Heart left ventricle (tissue), 16 donors: ENCODE measurements at regions not wholly inside any gene's neighbourhood (a gene's known extent, or its start where the extent isn't known, plus 50 kb on each side); places are given as distances from the start of the nearest gene placed in this dataset.

ENCODE experiments used
- ATAC-seq, 4 donors: fragments of 200-7000 bp; cut with Tn5 transposase; one replicate each; pipeline ENCODE4 v1.9.1; 2020 to 2022; ENCODE audit warnings: moderate library complexity in 4 of 4, mild to moderate bottlenecking in 3 of 4, moderate number of reproducible peaks in 1 of 4
- DNase-seq, 5 donors: peaks; one replicate each; pipeline ENCODE4 v3.0.0-alpha.2; 2020
- H3K27ac ChIP-seq, 12 donors: fragments of 200-600 bp; sonication (generic) in 4 of 12; one replicate each; pipeline versions ENCODE4 v1.5.0 to v1.8.0; 2016 to 2022; ENCODE audit warnings: mild to moderate bottlenecking in 2 of 12
- H3K27me3 ChIP-seq, 9 donors: fragments of 200-600 bp; sonication (generic) in 2 of 9; one replicate each; pipeline versions ENCODE4 v1.5.1 to v1.8.0; 2016 to 2022; ENCODE audit warnings: mild to moderate bottlenecking in 3 of 9
- H3K36me3 ChIP-seq, 9 donors: fragments of 200-600 bp; sonication (generic) in 2 of 9; one replicate each; pipeline versions ENCODE4 v1.5.0 to v1.8.0; 2018 to 2022; ENCODE audit warnings: mild to moderate bottlenecking in 2 of 9
- H3K4me1 ChIP-seq, 12 donors: fragments of 200-600 bp; sonication (generic) in 4 of 12; one replicate each; pipeline versions ENCODE4 v1.5.0 to v1.8.0; 2016 to 2022; ENCODE audit warnings: mild to moderate bottlenecking in 3 of 12
- H3K4me3 ChIP-seq, 12 donors: fragments of 200-600 bp; sonication (generic) in 4 of 12; one replicate each; pipeline versions ENCODE4 v1.5.0 to v1.8.0; 2017 to 2022; ENCODE audit warnings: mild to moderate bottlenecking in 9 of 12, moderate library complexity in 4 of 12
- H3K9me3 ChIP-seq, 12 donors: fragments of 200-600 bp; sonication (generic) in 4 of 12; one replicate each; pipeline versions ENCODE4 v1.5.0 to v1.8.0; 2016 to 2022; ENCODE audit warnings: mild to moderate bottlenecking in 1 of 12
- POLR2A ChIP-seq, 2 donors: fragments of 450-650 bp; IDR thresholded peaks; one replicate each; pipeline ENCODE4 v1.6.1; 2017; ENCODE audit warnings: antibody characterized with exemption in 2 of 2, mild to moderate bottlenecking in 2 of 2, moderate library complexity in 2 of 2
- WGBS, 4 donors: extraction: QIAGEN DNeasy Blood & Tissue Kit in 2 of 4; methylation state at CpG; one replicate each; pipeline versions ENCODE4 v1.1.5 to v1.1.7; 2013 to 2018; 5-methylcytosine and 5-hydroxymethylcytosine counted together
- intact Hi-C, 10 donors: fragments of 100-400 bp; cut with DNase I; formaldehyde crosslinking; loops; one replicate each; pipeline versions ENCODE4 v1.11.1 to v1.14.2; 2022
- TF ChIP-seq, protein P1 (sequence below), 12 donors: fragments of 200-600 bp; sonication (generic) in 4 of 12; IDR thresholded peaks; one replicate each; pipeline versions ENCODE4 v1.5.0 to v1.8.0; 2018 to 2022; ENCODE audit warnings: antibody characterized with exemption in 12 of 12, mild to moderate bottlenecking in 5 of 12
- donor health status: ischemic (EF 13 %, LVEDD 7.1; RV severe dilation, severe dysfunction).
- donor health status: healthy with polysubstance abuse.
- donor health status: DM: no; HTN: yes; CAD: no.
- donor health status: DM: no; HTN: no; CAD: no.
- donor health status: ischemic (EF 25% LVEDD 6.9; RV normal size, moderate dysfunction).
- donor health status: ischemic (EF 25% LVEDD 5.7; RV mildly dilated, moderate dysfunction).
- donor health status: healthy.
- donor health status: DM: yes; HTN: yes; CAD: no.
- donor health status: ischemic (EF 35%, LVEDD 5.7; RV mildly dilated, moderate dysfunction).
- donor health status: nonischemic (EF 11% LVEDD 7.7; RV severe dilation, severe dysfunction).
- donor health status: DM: yes; HTN: yes; CAD: no.
- donor health status: PGD.
- donor health status: ischemic (EF 29% LVEDD 5.4; RV normal size, mild dysfunction).
- donor health status: nonischemic (EF 23%, LVEDD 6.1; RV moderate dilation, normal function).

- ATAC-seq (peak in 3 of 4 donors; percentile 65 to 87 (median 87)), DNase-seq (peak in 1 of 5 donors; percentile 30)
- Histone ChIP-seq H3K4me3 (no peak overlapping the region), H3K27ac (no peak overlapping the region), H3K36me3 (no peaks in the 10 kb centered on the region), H3K27me3 (no peaks in the 10 kb centered on the region), H3K4me1 (peaks cover 0 to 23% (median 2%) of the 10 kb centered on the region in 12 donors), H3K9me3 (no peaks in the 10 kb centered on the region)
- WGBS, 4 donors = 84 to 91% (median 85%) methylated on average over 5 of the region's 5 CpGs
- TF ChIP-seq POLR2A (IDR thresholded peaks at IDR 0.05) = no peak
- TF ChIP-seq, protein P1, sequence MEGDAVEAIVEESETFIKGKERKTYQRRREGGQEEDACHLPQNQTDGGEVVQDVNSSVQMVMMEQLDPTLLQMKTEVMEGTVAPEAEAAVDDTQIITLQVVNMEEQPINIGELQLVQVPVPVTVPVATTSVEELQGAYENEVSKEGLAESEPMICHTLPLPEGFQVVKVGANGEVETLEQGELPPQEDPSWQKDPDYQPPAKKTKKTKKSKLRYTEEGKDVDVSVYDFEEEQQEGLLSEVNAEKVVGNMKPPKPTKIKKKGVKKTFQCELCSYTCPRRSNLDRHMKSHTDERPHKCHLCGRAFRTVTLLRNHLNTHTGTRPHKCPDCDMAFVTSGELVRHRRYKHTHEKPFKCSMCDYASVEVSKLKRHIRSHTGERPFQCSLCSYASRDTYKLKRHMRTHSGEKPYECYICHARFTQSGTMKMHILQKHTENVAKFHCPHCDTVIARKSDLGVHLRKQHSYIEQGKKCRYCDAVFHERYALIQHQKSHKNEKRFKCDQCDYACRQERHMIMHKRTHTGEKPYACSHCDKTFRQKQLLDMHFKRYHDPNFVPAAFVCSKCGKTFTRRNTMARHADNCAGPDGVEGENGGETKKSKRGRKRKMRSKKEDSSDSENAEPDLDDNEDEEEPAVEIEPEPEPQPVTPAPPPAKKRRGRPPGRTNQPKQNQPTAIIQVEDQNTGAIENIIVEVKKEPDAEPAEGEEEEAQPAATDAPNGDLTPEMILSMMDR (IDR thresholded peaks at IDR 0.05) = no peak
- intact Hi-C loops = no loop called here
These were observed 87.5 kb upstream of the NRP1 start for GRCh38 chr10:33421789-33422462.

DNA sequence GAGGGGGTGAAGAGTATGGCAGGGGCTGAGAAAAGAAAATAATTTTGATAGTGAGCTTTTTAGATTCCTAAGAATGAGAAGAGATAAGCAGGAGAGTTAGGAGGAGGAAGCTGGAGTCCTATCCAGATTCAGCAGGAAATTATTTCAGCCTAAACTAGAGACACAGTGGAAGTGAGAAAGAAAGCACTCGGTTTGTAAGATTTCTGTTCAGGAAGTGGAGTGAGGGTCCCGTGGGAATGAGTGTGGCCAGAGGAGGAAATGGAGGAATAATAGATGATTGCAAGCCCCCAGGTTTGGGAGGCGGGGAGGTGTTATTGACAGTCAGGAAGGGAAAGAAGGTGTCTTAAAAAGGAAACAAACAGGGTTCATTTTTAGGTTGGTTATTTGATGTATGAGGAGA is 84.8 kb upstream of the NRP1 start:
- no peaks in the 10 kb centered on the region for H3K36me3 ChIP-seq
- no peak overlapping the region for H3K27ac ChIP-seq
- peaks cover 0 to 23% (median 2%) of the 10 kb centered on the region in 12 donors for H3K4me1 ChIP-seq
- no peak for DNase-seq
- ATAC-seq = no peak
- no peak for TF ChIP-seq POLR2A (IDR thresholded peaks at IDR 0.05)
- TF ChIP-seq, protein P1 (IDR thresholded peaks at IDR 0.05) = no peak
- H3K9me3 ChIP-seq = no peaks in the 10 kb centered on the region
- WGBS, 4 donors = 39 to 45% (median 43%) methylated on average over 3 of the region's 3 CpGs
- H3K27me3 ChIP-seq = no peaks in the 10 kb centered on the region
- no peak overlapping the region for H3K4me3 ChIP-seq
- intact Hi-C loops = no loop called here

GRCh38 chr10:33418301-33418700 is 83.8 kb upstream of the NRP1 start:
- WGBS, 4 donors = 77 to 86% (median 80%) methylated on average over 4 of the region's 4 CpGs
- intact Hi-C loops = no loop called here

DNA sequence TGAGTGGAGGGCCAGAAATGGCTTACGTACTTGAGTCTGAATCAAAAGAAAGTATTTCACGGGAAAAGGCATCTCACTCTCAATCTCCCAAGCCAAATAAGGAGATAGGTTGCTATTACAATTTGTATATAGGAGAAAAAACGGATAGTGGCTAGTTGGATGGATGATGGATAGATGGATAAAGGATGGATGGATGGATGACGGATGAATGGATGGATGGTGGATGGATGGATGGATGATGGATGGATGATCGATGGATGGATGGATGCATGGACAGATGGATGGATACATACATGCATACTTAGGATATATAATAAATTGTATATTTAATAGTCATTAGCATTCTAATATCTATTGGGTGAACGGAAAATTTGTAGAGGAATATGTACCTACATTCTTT is 82.2 kb upstream of the NRP1 start:
- TF ChIP-seq, protein P1 (IDR thresholded peaks at IDR 0.05) = no peak
- TF ChIP-seq POLR2A (IDR thresholded peaks at IDR 0.05) = no peak
- H3K36me3 ChIP-seq = no peaks in the 10 kb centered on the region
- H3K4me3 ChIP-seq = no peak overlapping the region
- H3K27ac ChIP-seq = no peak overlapping the region
- DNase-seq (no peak), ATAC-seq (no peak)
- 94 to 98% (median 96%) methylated on average over 6 of the region's 6 CpGs for WGBS, 4 donors
- H3K9me3 ChIP-seq = no peaks in the 10 kb centered on the region
- H3K4me1 ChIP-seq = peaks cover 0 to 36% (median 0%) of the 10 kb centered on the region in 12 donors
- H3K27me3 ChIP-seq = no peaks in the 10 kb centered on the region
- intact Hi-C loops = no loop called here

More at GRCh38 chr10:33418301-33418700, 83.8 kb upstream of the NRP1 start:
- Histone ChIP-seq H3K27ac (no peak overlapping the region), H3K9me3 (no peaks in the 10 kb centered on the region), H3K4me1 (peaks cover 0 to 26% (median 2%) of the 10 kb centered on the region in 12 donors), H3K4me3 (no peak overlapping the region), H3K27me3 (no peaks in the 10 kb centered on the region), H3K36me3 (no peaks in the 10 kb centered on the region)
- no peak for TF ChIP-seq POLR2A (IDR thresholded peaks at IDR 0.05)
- TF ChIP-seq, protein P1 (IDR thresholded peaks at IDR 0.05) = no peak
- DNase-seq (no peak), ATAC-seq (no peak)
